H1 (cell line): ENCODE measurements at regions not wholly inside any gene's neighbourhood (a gene's known extent, or its start where the extent isn't known, plus 50 kb on each side); places are given as distances from the start of the nearest gene placed in this dataset.

Source experiments
- ASH2L ChIP-seq: fragments of 200-600, 300-600 bp; sonication (generic); IDR thresholded peaks from one replicate; pipeline ENCODE4 v1.7.1; 2017; ENCODE audit warnings: low read length
- CEBPB ChIP-seq: IDR thresholded peaks from 2 replicates; pipeline ENCODE4 v1.6.1; 2012; ENCODE audit warnings: low read depth, low read length
- CTBP2 ChIP-seq: IDR thresholded peaks from 2 replicates; pipeline ENCODE4 v1.7.0; 2011; ENCODE audit warnings: borderline replicate concordance, mild to moderate bottlenecking, moderate library complexity, mixed read lengths, low read length; ENCODE audit not compliant: insufficient read depth, insufficient read length
- HDAC2 ChIP-seq, 2 experiments: fragments of 300-600 bp in 1 of 2; sonication (generic) in 1 of 2; IDR thresholded peaks; 2 replicates each; pipeline ENCODE4 v1.6.1; 2011 to 2012; ENCODE audit warnings: low read depth in 2 of 2, low read length in 2 of 2, mild to moderate bottlenecking in 2 of 2, moderate library complexity in 2 of 2, borderline replicate concordance in 1 of 2, inconsistent platforms in 1 of 2
- NANOG ChIP-seq: IDR thresholded peaks from 2 replicates; pipeline ENCODE4 v1.6.1; 2011; ENCODE audit warnings: low read length, low read depth, mild to moderate bottlenecking, inconsistent platforms; ENCODE audit not compliant: insufficient read depth, poor library complexity, severe bottlenecking

- no peak for TF ChIP-seq HDAC2 (IDR thresholded peaks at IDR 0.05; ENCODE audit: borderline replicate concordance in 1 of 2, low read depth in 2 of 2, low read length in 2 of 2)
- TF ChIP-seq ASH2L: no peak
- TF ChIP-seq CEBPB: no peak
- TF ChIP-seq NANOG: no peak
- TF ChIP-seq CTBP2: no peak
Observed at GRCh38 chr13:66159511-66159910, 1070.6 kb downstream of the PCDH9 start (continued).
